Left lung (tissue), 4 donors: ENCODE measurements at regions not wholly inside any gene's neighbourhood (a gene's known extent, or its start where the extent isn't known, plus 50 kb on each side); places are given as distances from the start of the nearest gene placed in this dataset.

ENCODE experiments used
- ATAC-seq: fragments of 200-7000 bp; cut with Tn5 transposase; one replicate; pipeline ENCODE4 v1.9.1; 2020; ENCODE audit warnings: moderate library complexity
- DNase-seq, 4 donors: peaks; one replicate each; pipeline ENCODE4 v3.0.0-alpha.2; 2013 to 2020
- H3K27ac ChIP-seq, 2 donors: fragments of 200-600 bp; sonication (generic) in 1 of 2; one replicate each; pipeline versions ENCODE4 v1.5.0 to v1.8.0; 2020 to 2021
- H3K27me3 ChIP-seq, 2 donors: fragments of 200-600 bp; sonication (generic) in 1 of 2; one replicate each; pipeline versions ENCODE4 v1.5.0 to v1.8.0; 2020 to 2021
- H3K36me3 ChIP-seq, 2 donors: fragments of 200-600 bp; sonication (generic) in 1 of 2; one replicate each; pipeline versions ENCODE4 v1.5.0 to v1.8.0; 2020 to 2021
- H3K4me1 ChIP-seq, 2 donors: fragments of 200-600 bp; one replicate each; pipeline ENCODE4 v1.8.0; 2021
- H3K4me3 ChIP-seq, 2 donors: fragments of 200-600 bp; sonication (generic) in 1 of 2; one replicate each; pipeline versions ENCODE4 v1.5.0 to v1.8.0; 2020 to 2021; ENCODE audit warnings: mild to moderate bottlenecking in 1 of 2
- H3K9me3 ChIP-seq, 2 donors: fragments of 200-600 bp; sonication (generic) in 1 of 2; one replicate each; pipeline versions ENCODE4 v1.5.0 to v1.8.0; 2020 to 2021
- intact Hi-C, 2 donors: fragments of 100-400 bp; cut with DNase I; formaldehyde crosslinking; loops; one replicate each; pipeline versions ENCODE4 v1.11.2 to v1.14.2; 2022
- TF ChIP-seq, protein P1 (sequence below), 2 donors: fragments of 200-600 bp; sonication (generic) in 1 of 2; IDR thresholded peaks; one replicate each; pipeline versions ENCODE4 v1.5.0 to v1.8.0; 2021; ENCODE audit warnings: antibody characterized with exemption in 2 of 2
- donor health status: DM: no; HTN: yes; CAD: no.
- donor health status: DM: no; HTN: no; CAD: no.

DNA sequence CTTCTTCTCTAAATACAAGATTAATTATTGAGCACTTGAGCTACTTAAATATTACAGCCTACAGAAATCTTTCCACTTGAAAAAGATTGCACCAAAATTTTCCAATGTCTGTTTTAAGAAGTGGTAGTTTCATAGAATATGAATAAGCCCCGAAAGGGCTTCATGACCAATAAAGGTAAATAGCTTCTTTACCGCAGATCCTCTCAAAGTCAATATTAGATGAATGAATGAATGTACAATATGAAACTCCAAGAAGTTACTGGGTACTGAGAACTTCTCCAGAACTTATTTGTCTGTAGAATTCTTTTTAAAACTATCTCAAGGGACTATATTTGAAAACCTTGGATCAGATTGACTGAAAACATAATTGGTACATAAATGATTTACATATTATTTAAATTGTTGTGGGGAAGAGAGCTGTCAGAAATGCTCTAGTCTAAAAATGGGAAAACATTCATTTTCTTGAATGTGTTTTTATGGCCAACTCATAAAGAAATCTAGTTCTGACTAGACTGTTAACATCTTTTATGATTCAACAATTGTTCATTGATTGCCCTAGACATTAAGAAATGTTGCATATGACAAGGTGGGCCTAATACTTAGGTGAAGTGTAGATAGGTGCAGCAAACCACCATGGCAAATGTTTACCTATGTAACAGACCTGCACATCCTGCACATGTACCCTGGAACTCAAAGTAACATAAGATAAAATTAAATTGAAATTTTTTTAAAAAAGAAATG lies 227.0 kb downstream of the SPRY2 start:
- Histone ChIP-seq H3K27me3 (no peaks in the 10 kb centered on the region), H3K9me3 (no peaks in the 10 kb centered on the region), H3K4me1 (no peaks in the 10 kb centered on the region), H3K36me3 (no peaks in the 10 kb centered on the region), H3K27ac (no peak overlapping the region), H3K4me3 (no peak overlapping the region)
- ATAC-seq (no peak), DNase-seq (no peak)
- TF ChIP-seq, protein P1, sequence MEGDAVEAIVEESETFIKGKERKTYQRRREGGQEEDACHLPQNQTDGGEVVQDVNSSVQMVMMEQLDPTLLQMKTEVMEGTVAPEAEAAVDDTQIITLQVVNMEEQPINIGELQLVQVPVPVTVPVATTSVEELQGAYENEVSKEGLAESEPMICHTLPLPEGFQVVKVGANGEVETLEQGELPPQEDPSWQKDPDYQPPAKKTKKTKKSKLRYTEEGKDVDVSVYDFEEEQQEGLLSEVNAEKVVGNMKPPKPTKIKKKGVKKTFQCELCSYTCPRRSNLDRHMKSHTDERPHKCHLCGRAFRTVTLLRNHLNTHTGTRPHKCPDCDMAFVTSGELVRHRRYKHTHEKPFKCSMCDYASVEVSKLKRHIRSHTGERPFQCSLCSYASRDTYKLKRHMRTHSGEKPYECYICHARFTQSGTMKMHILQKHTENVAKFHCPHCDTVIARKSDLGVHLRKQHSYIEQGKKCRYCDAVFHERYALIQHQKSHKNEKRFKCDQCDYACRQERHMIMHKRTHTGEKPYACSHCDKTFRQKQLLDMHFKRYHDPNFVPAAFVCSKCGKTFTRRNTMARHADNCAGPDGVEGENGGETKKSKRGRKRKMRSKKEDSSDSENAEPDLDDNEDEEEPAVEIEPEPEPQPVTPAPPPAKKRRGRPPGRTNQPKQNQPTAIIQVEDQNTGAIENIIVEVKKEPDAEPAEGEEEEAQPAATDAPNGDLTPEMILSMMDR (IDR thresholded peaks at IDR 0.05) = no peak
- intact Hi-C loops = no loop called here

DNA sequence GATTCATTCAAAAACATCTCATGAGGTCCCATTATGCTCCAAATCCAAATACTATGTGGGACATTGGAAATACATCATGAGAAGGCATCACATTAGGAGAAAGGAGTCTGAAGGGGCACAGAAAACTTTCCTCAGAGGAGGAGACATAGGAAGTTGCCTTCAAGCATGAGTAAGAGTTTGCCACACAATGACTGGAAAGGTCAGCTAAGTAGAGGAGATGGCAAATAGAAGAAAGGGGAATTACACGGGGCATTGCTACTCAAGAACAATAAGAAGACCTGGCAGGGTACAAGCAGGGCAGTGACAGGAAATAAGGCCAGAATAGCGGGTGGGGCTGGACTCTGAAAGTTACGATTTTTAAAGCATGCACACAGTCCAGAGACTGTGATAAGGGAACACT lies 231.6 kb downstream of the SPRY2 start:
- Histone ChIP-seq H3K36me3 (no peaks in the 10 kb centered on the region), H3K27ac (no peak overlapping the region), H3K4me3 (no peak overlapping the region), H3K27me3 (no peaks in the 10 kb centered on the region), H3K9me3 (no peaks in the 10 kb centered on the region), H3K4me1 (no peaks in the 10 kb centered on the region)
- ATAC-seq (no peak), DNase-seq (no peak)
- TF ChIP-seq, protein P1 (IDR thresholded peaks at IDR 0.05) = no peak
- intact Hi-C loops = no loop called here

DNA sequence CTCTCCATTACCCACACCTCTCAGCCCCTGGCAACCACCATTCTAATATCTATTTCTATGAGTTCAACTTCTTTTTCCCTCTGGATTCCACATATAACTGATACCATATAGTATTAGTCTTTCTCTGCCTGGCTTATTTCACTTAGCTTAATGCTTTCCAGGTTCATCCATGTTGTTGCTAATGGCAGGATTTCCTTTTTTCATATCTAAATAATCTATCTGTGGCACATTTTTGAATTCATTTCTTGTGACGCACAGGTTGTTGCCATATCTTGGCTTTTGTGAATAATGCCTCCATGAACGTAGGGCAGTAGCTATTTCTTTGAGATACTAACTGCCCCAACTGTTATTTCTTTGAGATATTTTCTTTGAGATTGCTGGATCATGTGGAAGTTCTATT lies 235.6 kb downstream of the SPRY2 start:
- no peaks in the 10 kb centered on the region for H3K9me3 ChIP-seq
- H3K36me3 ChIP-seq = no peaks in the 10 kb centered on the region

DNA sequence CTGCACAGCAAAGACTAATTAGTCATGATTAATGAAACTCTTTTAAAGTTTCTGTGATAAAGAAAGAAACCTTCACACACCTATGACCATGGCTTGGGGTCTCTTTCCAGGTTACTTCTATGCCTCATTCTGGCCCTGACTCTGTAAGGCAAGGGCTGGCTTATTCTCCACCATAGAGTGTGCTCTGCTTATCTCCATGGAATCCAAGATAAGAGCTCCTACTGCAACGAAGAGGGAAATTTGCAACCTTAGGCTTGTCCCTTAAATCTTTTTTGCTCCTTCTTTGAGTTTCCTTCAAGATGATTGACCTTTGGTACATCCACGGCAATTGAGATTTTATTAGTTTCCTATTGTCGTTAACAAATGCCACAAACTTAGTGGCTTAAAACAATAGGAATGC lies 239.9 kb downstream of the SPRY2 start:
- Histone ChIP-seq H3K9me3 (no peaks in the 10 kb centered on the region), H3K27me3 (no peaks in the 10 kb centered on the region), H3K27ac (no peak overlapping the region), H3K4me1 (no peaks in the 10 kb centered on the region), H3K4me3 (no peak overlapping the region), H3K36me3 (no peaks in the 10 kb centered on the region)
- TF ChIP-seq, protein P1 (IDR thresholded peaks at IDR 0.05) = no peak
- intact Hi-C loops = no loop called here
- ATAC-seq = no peak
- no peak for DNase-seq

More for the DNA sequence above, 235.6 kb downstream of the SPRY2 start:
- DNase-seq (no peak), ATAC-seq (no peak)
- TF ChIP-seq, protein P1 (IDR thresholded peaks at IDR 0.05) = no peak
- no peaks in the 10 kb centered on the region for H3K4me1 ChIP-seq
- H3K27ac ChIP-seq = no peak overlapping the region
- no peaks in the 10 kb centered on the region for H3K27me3 ChIP-seq
- intact Hi-C loops = no loop called here
- H3K4me3 ChIP-seq = no peak overlapping the region

DNA sequence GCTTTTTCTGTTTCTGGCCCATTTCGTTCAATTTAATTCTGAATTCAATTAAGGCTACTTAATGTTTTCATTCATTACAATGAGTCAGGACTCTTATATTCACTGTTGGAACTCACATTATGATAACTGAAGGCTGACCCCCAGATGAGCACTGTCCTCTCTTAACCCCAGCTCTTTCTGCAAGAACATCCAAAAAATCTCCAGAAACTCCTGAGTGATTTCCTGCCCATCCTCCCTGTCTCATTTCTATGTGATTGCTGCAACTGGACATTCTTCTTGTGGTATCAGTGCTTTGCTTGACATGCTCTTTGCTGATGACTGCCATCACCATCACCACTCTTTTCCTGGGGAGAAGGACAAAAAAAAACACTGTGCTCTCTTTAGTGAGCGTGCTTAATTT lies 240.3 kb downstream of the SPRY2 start:
- no peaks in the 10 kb centered on the region for H3K9me3 ChIP-seq
- DNase-seq = no peak
- intact Hi-C loops = no loop called here
- H3K4me3 ChIP-seq = no peak overlapping the region
- no peak overlapping the region for H3K27ac ChIP-seq
- TF ChIP-seq, protein P1 (IDR thresholded peaks at IDR 0.05) = no peak
- H3K4me1 ChIP-seq = no peaks in the 10 kb centered on the region
- no peaks in the 10 kb centered on the region for H3K27me3 ChIP-seq
- ATAC-seq = no peak
- H3K36me3 ChIP-seq = no peaks in the 10 kb centered on the region
